ENCODE measurements at regions not wholly inside any gene's neighbourhood (a gene's known extent, or its start where the extent isn't known, plus 50 kb on each side); places are given as distances from the start of the nearest gene placed in this dataset.

DNA sequence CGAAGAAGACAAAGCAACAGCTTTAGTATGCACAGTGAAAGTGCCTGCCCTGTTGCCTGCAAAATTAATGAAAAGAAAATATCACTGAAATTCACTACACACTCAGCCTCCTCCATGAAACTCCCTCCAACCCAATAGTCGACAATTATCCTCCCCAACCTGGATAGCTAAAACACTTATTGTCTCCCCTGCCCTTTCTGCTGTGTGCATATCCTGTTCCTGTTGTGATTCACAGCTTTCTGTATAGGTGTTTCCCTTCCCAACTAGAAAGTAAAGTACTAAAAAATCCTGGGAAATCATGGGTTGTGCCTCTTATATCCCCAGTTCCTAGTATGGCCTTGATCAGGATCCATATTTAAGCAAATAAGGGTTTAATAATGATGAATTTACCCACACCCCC is 412.1 kb downstream of the LTN1 start:
- TF ChIP-seq, protein P1, sequence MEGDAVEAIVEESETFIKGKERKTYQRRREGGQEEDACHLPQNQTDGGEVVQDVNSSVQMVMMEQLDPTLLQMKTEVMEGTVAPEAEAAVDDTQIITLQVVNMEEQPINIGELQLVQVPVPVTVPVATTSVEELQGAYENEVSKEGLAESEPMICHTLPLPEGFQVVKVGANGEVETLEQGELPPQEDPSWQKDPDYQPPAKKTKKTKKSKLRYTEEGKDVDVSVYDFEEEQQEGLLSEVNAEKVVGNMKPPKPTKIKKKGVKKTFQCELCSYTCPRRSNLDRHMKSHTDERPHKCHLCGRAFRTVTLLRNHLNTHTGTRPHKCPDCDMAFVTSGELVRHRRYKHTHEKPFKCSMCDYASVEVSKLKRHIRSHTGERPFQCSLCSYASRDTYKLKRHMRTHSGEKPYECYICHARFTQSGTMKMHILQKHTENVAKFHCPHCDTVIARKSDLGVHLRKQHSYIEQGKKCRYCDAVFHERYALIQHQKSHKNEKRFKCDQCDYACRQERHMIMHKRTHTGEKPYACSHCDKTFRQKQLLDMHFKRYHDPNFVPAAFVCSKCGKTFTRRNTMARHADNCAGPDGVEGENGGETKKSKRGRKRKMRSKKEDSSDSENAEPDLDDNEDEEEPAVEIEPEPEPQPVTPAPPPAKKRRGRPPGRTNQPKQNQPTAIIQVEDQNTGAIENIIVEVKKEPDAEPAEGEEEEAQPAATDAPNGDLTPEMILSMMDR (conservative IDR thresholded peaks at IDR 0.05; ENCODE audit: low read length): no peak
- TF ChIP-seq EZH2phosphoT487 (IDR thresholded peaks at IDR 0.05; ENCODE audit: borderline replicate concordance): no peak

Data from Loucy (cell line).